Hepatocyte (in vitro differentiated cells): ENCODE measurements at regions not wholly inside any gene's neighbourhood (a gene's known extent, or its start where the extent isn't known, plus 50 kb on each side); places are given as distances from the start of the nearest gene placed in this dataset.
"Not testable (repeated sequence)": the region's sequence is repeated elsewhere in the genome, so short reads cannot be mapped to it uniquely, and the experiment has no call there.

Source experiments
- EZH2phosphoT487 ChIP-seq: fragments of 200-600 bp; sonication (generic); IDR thresholded peaks from one replicate; pipeline ENCODE4 v1.6.1; 2018; ENCODE audit warnings: antibody characterized with exemption, mild to moderate bottlenecking, low read depth, moderate library complexity; ENCODE audit not compliant: unreplicated experiment, severe bottlenecking
- TF ChIP-seq, protein P1 (sequence below): fragments of 200-600 bp; sonication (generic); IDR thresholded peaks from 2 replicates; pipeline ENCODE4 v1.5.1; 2016; ENCODE audit warnings: antibody characterized with exemption, mild to moderate bottlenecking; ENCODE audit not compliant: poor library complexity

DNA sequence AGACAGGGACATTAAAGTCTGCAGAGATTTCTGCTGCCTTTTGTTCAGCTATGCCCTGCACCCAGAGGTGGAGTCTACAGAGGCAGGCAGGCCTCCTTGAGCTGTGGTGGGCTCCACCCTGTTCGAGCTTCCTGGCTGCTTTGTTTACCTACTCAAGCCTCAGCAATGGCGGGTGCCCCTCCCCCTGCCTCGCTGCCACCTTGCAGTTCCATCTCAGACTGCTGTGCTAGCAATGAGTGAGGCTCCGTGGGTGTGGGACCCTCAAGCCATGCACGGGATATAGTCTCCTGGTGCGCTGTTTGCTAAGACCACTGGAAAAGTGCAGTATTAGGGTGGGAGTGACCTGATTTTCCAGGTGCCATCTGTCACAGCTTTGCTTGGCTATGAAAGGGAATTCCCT, 125.4 kb upstream of the FOXG1 start:
- TF ChIP-seq, protein P1, sequence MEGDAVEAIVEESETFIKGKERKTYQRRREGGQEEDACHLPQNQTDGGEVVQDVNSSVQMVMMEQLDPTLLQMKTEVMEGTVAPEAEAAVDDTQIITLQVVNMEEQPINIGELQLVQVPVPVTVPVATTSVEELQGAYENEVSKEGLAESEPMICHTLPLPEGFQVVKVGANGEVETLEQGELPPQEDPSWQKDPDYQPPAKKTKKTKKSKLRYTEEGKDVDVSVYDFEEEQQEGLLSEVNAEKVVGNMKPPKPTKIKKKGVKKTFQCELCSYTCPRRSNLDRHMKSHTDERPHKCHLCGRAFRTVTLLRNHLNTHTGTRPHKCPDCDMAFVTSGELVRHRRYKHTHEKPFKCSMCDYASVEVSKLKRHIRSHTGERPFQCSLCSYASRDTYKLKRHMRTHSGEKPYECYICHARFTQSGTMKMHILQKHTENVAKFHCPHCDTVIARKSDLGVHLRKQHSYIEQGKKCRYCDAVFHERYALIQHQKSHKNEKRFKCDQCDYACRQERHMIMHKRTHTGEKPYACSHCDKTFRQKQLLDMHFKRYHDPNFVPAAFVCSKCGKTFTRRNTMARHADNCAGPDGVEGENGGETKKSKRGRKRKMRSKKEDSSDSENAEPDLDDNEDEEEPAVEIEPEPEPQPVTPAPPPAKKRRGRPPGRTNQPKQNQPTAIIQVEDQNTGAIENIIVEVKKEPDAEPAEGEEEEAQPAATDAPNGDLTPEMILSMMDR = not testable (repeated sequence)
- not testable (repeated sequence) for TF ChIP-seq EZH2phosphoT487
